GM12892 (cell line): ENCODE measurements at regions not wholly inside any gene's neighbourhood (a gene's known extent, or its start where the extent isn't known, plus 50 kb on each side); places are given as distances from the start of the nearest gene placed in this dataset.

Experiments
- DNase-seq: peaks from one replicate; pipeline ENCODE4 v3.0.0; 2011; ENCODE audit not compliant: insufficient read length
- FAIRE-seq: peaks from 2 replicates; lab custom pipeline; 2011; peaks lifted over from hg19 to GRCh38; lab: Jason Lieb, UNC
- POLR2A ChIP-seq: IDR thresholded peaks from 2 replicates; pipeline ENCODE4 v1.6.1; 2011; ENCODE audit warnings: low read depth, low read length, control low read depth
- POLR2AphosphoS5 ChIP-seq: IDR thresholded peaks from 2 replicates; pipeline ENCODE4 v1.6.1; 2011; ENCODE audit warnings: low read depth, low read length, control low read depth
- TAF1 ChIP-seq: IDR thresholded peaks from 2 replicates; pipeline ENCODE4 v1.6.1; 2011; ENCODE audit warnings: low read depth, mild to moderate bottlenecking, control low read depth, low read length, borderline replicate concordance

GRCh38 chr22:49452362-49452946, 375.2 kb downstream of the BRD1 start:
- DNase-seq: no peak
- TF ChIP-seq POLR2AphosphoS5 (no peak), POLR2A (no peak), TAF1 (no peak)
- FAIRE-seq: no peak

DNA sequence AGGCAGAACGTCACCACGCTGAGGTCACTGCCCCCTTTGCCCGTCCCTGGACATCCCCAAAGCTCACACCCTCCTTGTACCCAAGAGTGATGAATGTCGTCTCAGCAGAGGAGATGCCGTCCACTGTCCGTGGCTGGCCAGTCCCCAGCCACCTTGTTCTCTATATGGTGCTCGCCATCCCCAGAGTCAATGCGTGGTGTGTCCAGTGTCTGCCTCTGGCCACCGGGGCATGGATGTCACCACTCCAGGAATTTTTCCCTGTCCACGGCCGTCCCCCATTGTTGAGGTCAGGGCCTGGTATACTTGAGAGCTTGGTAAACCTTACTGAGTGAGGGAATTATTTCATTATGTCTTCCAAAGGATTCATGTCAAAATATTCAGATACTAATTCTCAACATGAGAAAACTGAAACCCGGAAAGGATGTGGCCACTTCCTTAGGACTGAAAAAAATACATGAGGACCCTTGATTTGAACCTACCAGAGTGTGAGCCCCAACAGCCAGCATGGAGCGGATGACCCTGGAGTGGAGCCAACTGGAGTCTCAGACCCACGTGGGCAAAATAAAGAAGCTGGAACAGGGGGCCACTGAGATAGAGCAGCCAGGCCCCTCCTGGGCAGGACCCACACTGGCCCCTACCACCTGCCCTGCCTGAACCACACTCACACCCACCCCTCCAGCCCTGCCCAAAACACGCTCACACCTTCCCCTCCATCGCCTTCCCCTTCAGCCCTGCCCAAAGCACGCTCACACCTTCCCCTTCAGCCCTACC, 376.4 kb downstream of the BRD1 start:
- FAIRE-seq: no peak

GRCh38 chr22:49450498-49450897, 377.2 kb downstream of the BRD1 start:
- FAIRE-seq: no peak
- TF ChIP-seq TAF1 (no peak), POLR2A (no peak), POLR2AphosphoS5 (no peak)
- no peak for DNase-seq

More for the DNA sequence above, 376.4 kb downstream of the BRD1 start:
- no peak for DNase-seq
- TF ChIP-seq TAF1 (no peak), POLR2A (no peak), POLR2AphosphoS5 (no peak)

DNA sequence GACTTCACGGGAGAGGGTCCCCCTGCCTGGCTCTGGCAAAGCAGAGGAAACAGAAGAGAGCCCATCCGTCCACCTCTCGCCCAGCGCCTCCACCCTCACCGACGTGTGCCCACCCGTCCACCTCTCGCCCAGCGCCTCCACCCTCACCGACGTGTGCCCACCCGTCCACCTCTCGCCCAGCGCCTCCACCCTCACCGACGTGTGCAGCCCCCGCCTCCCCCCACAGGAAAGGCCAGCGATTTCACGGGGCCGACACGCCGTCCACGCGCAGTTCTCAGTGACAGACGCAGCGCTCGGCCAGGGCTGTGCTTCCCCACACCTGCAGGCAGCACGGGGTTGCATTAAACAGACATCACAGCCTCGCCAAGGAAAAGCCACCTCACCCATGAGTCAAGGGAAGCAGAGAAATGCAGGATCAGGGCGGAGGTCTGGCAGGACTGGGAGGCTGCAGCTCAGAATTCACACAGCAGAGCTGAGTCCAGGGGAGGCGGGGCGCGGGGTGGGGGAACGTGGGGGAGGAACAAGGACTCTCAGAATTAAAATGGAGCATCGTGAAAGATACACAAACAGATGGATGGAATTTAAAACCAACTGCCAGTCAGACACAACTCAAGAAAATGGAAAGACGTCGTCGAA, 377.7 kb downstream of the BRD1 start:
- TF ChIP-seq POLR2A (no peak), TAF1 (no peak), POLR2AphosphoS5 (no peak)
- FAIRE-seq (no peak), DNase-seq (no peak)

DNA sequence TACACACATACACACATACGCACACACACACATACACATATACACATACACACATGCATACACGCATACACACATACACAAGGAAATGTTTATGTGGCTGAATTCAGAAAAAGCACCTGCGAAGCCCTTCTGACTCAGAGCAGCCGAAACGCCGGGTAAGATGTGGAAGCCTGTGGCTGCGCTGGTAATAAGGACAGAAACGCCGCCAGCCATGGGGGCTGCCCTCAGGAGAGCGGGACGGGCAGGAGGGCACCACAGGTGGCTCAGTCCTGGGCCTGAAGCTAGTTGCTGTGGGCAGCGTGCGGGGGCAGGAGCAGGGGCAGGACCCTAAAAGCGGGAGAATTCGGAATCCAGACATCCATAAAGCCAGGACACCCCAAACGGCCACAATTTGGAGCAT, 378.3 kb downstream of the BRD1 start:
- TF ChIP-seq POLR2AphosphoS5: no peak
- TF ChIP-seq POLR2A: no peak
- no peak for DNase-seq
- FAIRE-seq: no peak

DNA sequence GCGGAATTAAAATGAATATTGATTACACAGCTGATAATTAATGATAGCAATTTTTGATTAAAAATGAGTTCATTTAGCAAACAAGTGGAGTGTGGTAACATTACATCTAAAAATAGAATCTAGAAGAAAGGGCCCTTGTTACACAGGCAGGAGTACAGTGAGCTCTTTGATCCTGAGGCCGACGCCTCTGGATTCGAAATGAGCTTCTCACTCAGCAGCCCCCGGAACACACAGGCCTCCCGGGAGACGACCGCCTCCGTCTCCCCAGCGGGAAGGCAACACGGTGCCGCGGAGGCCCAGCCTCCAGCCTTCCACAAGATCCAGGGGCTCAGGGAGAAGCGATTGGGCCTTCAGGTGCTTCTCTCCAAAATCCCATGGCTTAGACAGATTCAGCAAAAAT, 379.1 kb downstream of the BRD1 start:
- TF ChIP-seq POLR2A: no peak
- TF ChIP-seq TAF1: no peak
- TF ChIP-seq POLR2AphosphoS5: no peak
- DNase-seq (no peak), FAIRE-seq (no peak)

GRCh38 chr22:49447837-49448236, 379.8 kb downstream of the BRD1 start:
- DNase-seq: no peak
- no peak for FAIRE-seq
- no peak for TF ChIP-seq POLR2AphosphoS5

GRCh38 chr22:49446759-49447710, 380.6 kb downstream of the BRD1 start:
- DNase-seq: no peak
- no peak for FAIRE-seq
- TF ChIP-seq POLR2AphosphoS5 (no peak), TAF1 (no peak)

- DNase-seq (no peak), FAIRE-seq (no peak)
- TF ChIP-seq POLR2AphosphoS5: no peak
- TF ChIP-seq TAF1: no peak
- TF ChIP-seq POLR2A: no peak
Observed at GRCh38 chr22:49446145-49446758, 381.4 kb downstream of the BRD1 start.

- FAIRE-seq (no peak), DNase-seq (no peak)
- TF ChIP-seq POLR2A (no peak), POLR2AphosphoS5 (no peak), TAF1 (no peak)
Observed at GRCh38 chr22:49444781-49445180, 382.9 kb downstream of the BRD1 start.

DNA sequence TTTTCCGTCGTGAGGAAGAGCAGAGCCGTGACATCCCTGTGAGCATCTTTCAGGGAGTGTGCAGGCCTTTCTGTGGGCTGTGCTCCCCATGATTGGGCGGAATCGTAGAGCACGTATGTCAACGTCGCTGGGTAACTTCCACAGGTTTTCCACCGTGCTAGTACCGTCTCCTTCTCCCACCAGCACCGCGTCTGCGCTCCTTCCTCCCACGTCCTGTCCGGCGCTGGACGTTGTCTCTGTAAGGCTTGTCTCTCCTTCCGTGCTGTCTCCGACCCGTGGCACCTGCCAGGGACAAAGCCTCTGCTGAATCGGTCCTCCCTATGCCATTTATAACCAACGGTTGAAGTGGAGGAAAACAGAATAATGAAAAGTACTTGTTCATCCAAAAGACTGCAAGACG, 386.7 kb downstream of the BRD1 start:
- DNase-seq (no peak), FAIRE-seq (no peak)
- TF ChIP-seq TAF1 (no peak), POLR2A (no peak), POLR2AphosphoS5 (no peak)
